Endothelial cell of umbilical vein (primary cell): ENCODE measurements at regions not wholly inside any gene's neighbourhood (a gene's known extent, or its start where the extent isn't known, plus 50 kb on each side); places are given as distances from the start of the nearest gene placed in this dataset.

Experiments
- BruUV-seq: library from RNA; stranded (reverse); fragments of 400-500 nt; replicated peaks from 2 replicates; lab custom pipeline; 2021; lab: Mats Ljungman, UMichigan
- CTCF ChIA-PET: fragments of 300-600, 350-600 bp; sonication (Branson Sonifier 250); formaldehyde crosslinking; loops from one replicate; lab custom pipeline; 2021; ENCODE audit warnings: antibody characterized with exemption, inconsistent platforms; lab: Charles Lee
- POLR2A ChIA-PET: fragments of 300-600, 350-600 bp; sonication (Branson Sonifier 250); formaldehyde crosslinking; loops from one replicate; lab custom pipeline; 2021; ENCODE audit warnings: antibody characterized with exemption, inconsistent platforms; lab: Charles Lee
- DNase-seq: peaks from one replicate; pipeline ENCODE4 v3.0.0-alpha.2; 2011; ENCODE audit warnings: low read depth, low spot score
- FAIRE-seq: peaks from 2 replicates; lab custom pipeline; 2011; peaks lifted over from hg19 to GRCh38; lab: Jason Lieb, UNC
- H2AFZ ChIP-seq: 2 replicates; pipeline ENCODE4 v1.6.0; 2012; ENCODE audit warnings: low read depth, low read length, control low read depth, inconsistent platforms
- H3K27ac ChIP-seq: 2 replicates; pipeline ENCODE4 v1.5.1; 2011; ENCODE audit warnings: low read depth, mild to moderate bottlenecking, control low read depth, low read length, moderate library complexity; ENCODE audit not compliant: insufficient read depth
- H3K27me3 ChIP-seq, 2 experiments: 2 replicates each; pipeline versions ENCODE4 v1.6.0 to v1.6.1; 2011; ENCODE audit warnings: low read length in 2 of 2, mixed read lengths in 1 of 2; ENCODE audit not compliant: control insufficient read depth in 2 of 2, insufficient read depth in 2 of 2
- H3K36me3 ChIP-seq, 2 experiments: 2 replicates in 1 of 2; 3 replicates in 1 of 2; pipeline ENCODE4 v1.5.1; 2011; ENCODE audit warnings: low read length in 2 of 2, mild to moderate bottlenecking in 1 of 2, moderate library complexity in 1 of 2; ENCODE audit not compliant: control insufficient read depth in 2 of 2, insufficient read depth in 2 of 2; ENCODE audit errors: extremely low read depth in 1 of 2
- H3K4me1 ChIP-seq: 3 replicates; pipeline ENCODE4 v1.5.1; 2011; ENCODE audit warnings: mild to moderate bottlenecking, low read length; ENCODE audit not compliant: control insufficient read depth, insufficient read depth; ENCODE audit errors: extremely low read depth
- H3K4me2 ChIP-seq: 2 replicates; pipeline ENCODE4 v1.6.1; 2011; ENCODE audit warnings: low read length, control low read depth, mixed read lengths; ENCODE audit not compliant: insufficient read depth
- H3K4me3 ChIP-seq, 3 experiments: fragments of 200-600 bp in 1 of 3; sonication (generic), shearing (Covaris generic) in 1 of 3; replicated peaks in 1 of 3; 2 replicates each; pipeline ENCODE4 v1.5.1; 2011 to 2016; ENCODE audit warnings: control low read depth in 3 of 3, low read length in 3 of 3, mild to moderate bottlenecking in 2 of 3, inconsistent platforms in 1 of 3, low read depth in 1 of 3, moderate library complexity in 1 of 3; ENCODE audit not compliant: insufficient read depth in 1 of 3
- H3K79me2 ChIP-seq: 2 replicates; pipeline ENCODE4 v1.6.0; 2012; ENCODE audit warnings: low read length, inconsistent platforms; ENCODE audit not compliant: control insufficient read depth, insufficient read depth
- H3K9ac ChIP-seq: replicated peaks from 2 replicates; pipeline ENCODE3; 2011; ENCODE audit warnings: low read length, control low read depth; ENCODE audit not compliant: insufficient read depth; ENCODE audit errors: extremely low read depth
- H3K9me1 ChIP-seq: replicated peaks from 3 replicates; pipeline ENCODE4 v1.6.0; 2011; ENCODE audit warnings: mild to moderate bottlenecking, low read length; ENCODE audit not compliant: control insufficient read depth, insufficient read depth; ENCODE audit errors: extremely low read depth
- H3K9me3 ChIP-seq: replicated peaks from 2 replicates; pipeline ENCODE4 v1.5.1; 2012; ENCODE audit warnings: low read length, inconsistent platforms; ENCODE audit not compliant: control insufficient read depth, insufficient read depth
- H4K20me1 ChIP-seq: replicated peaks from 2 replicates; pipeline ENCODE3; 2011; ENCODE audit warnings: mild to moderate bottlenecking, low read length; ENCODE audit not compliant: control insufficient read depth, insufficient read depth; ENCODE audit errors: extremely low read depth
- CTCF ChIP-seq, 2 donors: IDR thresholded peaks; 1 replicate in 1 of 2; 2 replicates in 1 of 2; pipeline ENCODE4 v1.5.1; 2011; ENCODE audit warnings: low read length in 2 of 2, mild to moderate bottlenecking in 2 of 2, moderate library complexity in 2 of 2, control low read depth in 1 of 2, inconsistent platforms in 1 of 2, low read depth in 1 of 2; ENCODE audit not compliant: insufficient read depth in 1 of 2; ENCODE audit errors: extremely low read depth in 1 of 2
- FOS ChIP-seq: IDR thresholded peaks from 2 replicates; pipeline ENCODE4 v1.6.1; 2011; ENCODE audit warnings: mild to moderate bottlenecking, low read length, moderate library complexity, borderline replicate concordance; ENCODE audit not compliant: insufficient read depth
- JUN ChIP-seq: IDR thresholded peaks from 2 replicates; pipeline ENCODE4 v1.6.1; 2011; ENCODE audit warnings: borderline replicate concordance, low read depth; ENCODE audit not compliant: insufficient read length, insufficient read depth
- MAX ChIP-seq: IDR thresholded peaks from 2 replicates; pipeline ENCODE4 v1.6.1; 2011; ENCODE audit not compliant: insufficient read depth, insufficient read length
- MYC ChIP-seq: IDR thresholded peaks from one replicate; pipeline ENCODE4 v1.6.1; 2011; ENCODE audit warnings: mild to moderate bottlenecking, low read depth, low read length
- POLR2A ChIP-seq: IDR thresholded peaks from 2 replicates; pipeline ENCODE4 v1.6.1; 2012; ENCODE audit warnings: low read depth, mild to moderate bottlenecking, control low read depth, low read length
- POLR2AphosphoS5 ChIP-seq: IDR thresholded peaks from 2 replicates; pipeline ENCODE4 v1.6.1; 2012; ENCODE audit warnings: low read depth, mild to moderate bottlenecking, control low read depth, low read length, moderate library complexity; ENCODE audit not compliant: insufficient read depth
- dilution Hi-C: fragments of 300-500 bp; cut with MboI; formaldehyde crosslinking; loops from one replicate; pipeline ENCODE4 v1.15.0; 2019; ENCODE audit warnings: low sequenced_read_pairs; ENCODE audit not compliant: extremely low pct_ligation_motif_present
- intact Hi-C: fragments of 100-400 bp; cut with micrococcal nuclease; formaldehyde crosslinking; loops from one replicate; pipeline ENCODE4 v1.10.0; 2022

- ChIA-PET POLR2A (interaction anchor here (1.0 kb wide), 1 partner anchor 11 kb away, joined by 3 read pairs; no protein-coding TSS in a partner anchor), CTCF (interaction anchor here (0.6 to 2.7 kb wide), 49 partner anchors 9 to 1373 kb away, joined by 3 to 55 read pairs (median 4); no protein-coding TSS in a partner anchor)
- TF ChIP-seq CTCF (IDR thresholded peaks at IDR 0.05; ENCODE audit: extremely low read depth in 1 of 2, insufficient read depth in 1 of 2, low read depth in 1 of 2, low read length in 2 of 2) (peak; percentile 32 to 50), FOS (no peak)
- dilution Hi-C loops = no loop called here
- no peak overlapping the region for H3K9ac ChIP-seq
- intact Hi-C loops = loop anchor here (1.0 to 10.0 kb wide), 7 partner anchors 50 to 1399 kb away; no protein-coding TSS in a partner anchor
- BruUV-seq = no TSS peak
- no peak overlapping the region for H3K27ac ChIP-seq
- H4K20me1 ChIP-seq = no peaks in the 10 kb centered on the region
- FAIRE-seq (peak; percentile 88), DNase-seq (peak; percentile 79)
- no peaks in the 10 kb centered on the region for H3K9me1 ChIP-seq
- H3K4me3 ChIP-seq = no peak overlapping the region
- no peaks in the 10 kb centered on the region for H3K4me1 ChIP-seq
- no peaks in the 10 kb centered on the region for H3K79me2 ChIP-seq
- H3K27me3 ChIP-seq = no peaks in the 10 kb centered on the region
- H2AFZ ChIP-seq = no peak overlapping the region
- H3K36me3 ChIP-seq = no peaks in the 10 kb centered on the region
- H3K4me2 ChIP-seq = no peak overlapping the region
- H3K9me3 ChIP-seq = no peaks in the 10 kb centered on the region
Observed at GRCh38 chr4:11954093-11954492, 525.4 kb upstream of the HS3ST1 start.

- Histone ChIP-seq H3K9me1 (no peaks in the 10 kb centered on the region), H3K9me3 (no peaks in the 10 kb centered on the region), H3K4me2 (no peak overlapping the region), H4K20me1 (no peaks in the 10 kb centered on the region), H3K79me2 (no peaks in the 10 kb centered on the region), H3K4me1 (no peaks in the 10 kb centered on the region), H3K27ac (no peak overlapping the region), H3K36me3 (no peaks in the 10 kb centered on the region), H3K9ac (no peak overlapping the region), H3K4me3 (no peak overlapping the region), H3K27me3 (no peaks in the 10 kb centered on the region), H2AFZ (no peak overlapping the region)
- DNase-seq (no peak), FAIRE-seq (peak; percentile 12)
- TF ChIP-seq FOS (no peak), MYC (no peak), MAX (no peak), POLR2A (no peak), JUN (no peak), POLR2AphosphoS5 (no peak), CTCF (IDR thresholded peaks at IDR 0.05; ENCODE audit: extremely low read depth in 1 of 2, insufficient read depth in 1 of 2, low read depth in 1 of 2, low read length in 2 of 2) (no peak)
- intact Hi-C loops = no loop called here
- dilution Hi-C loops = no loop called here
- CTCF ChIA-PET = interaction anchor here (0.6 kb wide), 1 partner anchor 494 kb away, joined by 3 read pairs; no protein-coding TSS in a partner anchor
- no TSS peak for BruUV-seq
- POLR2A ChIA-PET = no interaction called here
Observed at GRCh38 chr4:11949355-11949754, 520.7 kb upstream of the HS3ST1 start.
